GM06990 (cell line): ENCODE measurements at regions not wholly inside any gene's neighbourhood (a gene's known extent, or its start where the extent isn't known, plus 50 kb on each side); places are given as distances from the start of the nearest gene placed in this dataset.

Source experiments
- DNase-seq: peaks from one replicate; pipeline ENCODE4 v3.0.0-alpha.2; 2011; ENCODE audit not compliant: insufficient read length; ENCODE audit errors: extremely low read depth
- H3K27me3 ChIP-seq: replicated peaks from 2 replicates; pipeline ENCODE4 v1.6.0; 2011; ENCODE audit warnings: low read length; ENCODE audit not compliant: control insufficient read depth, insufficient read depth
- H3K36me3 ChIP-seq: 2 replicates; pipeline ENCODE4 v1.5.1; 2011; ENCODE audit warnings: low read length; ENCODE audit not compliant: control insufficient read depth, insufficient read depth
- H3K4me3 ChIP-seq: replicated peaks from 2 replicates; pipeline ENCODE4 v1.5.1; 2011; ENCODE audit warnings: low read depth, mild to moderate bottlenecking, control low read depth, low read length
- CTCF ChIP-seq: IDR thresholded peaks from 2 replicates; pipeline ENCODE4 v1.5.1; 2011; ENCODE audit warnings: low read length, control low read depth, mild to moderate bottlenecking, inconsistent platforms; ENCODE audit not compliant: insufficient read depth, poor library complexity, severe bottlenecking

- no peak for DNase-seq
- TF ChIP-seq CTCF: no peak
- Histone ChIP-seq H3K36me3 (no peaks in the 10 kb centered on the region), H3K27me3 (no peaks in the 10 kb centered on the region), H3K4me3 (no peak overlapping the region)
These were observed 903.7 kb downstream of the TFAP2A start for GRCh38 chr6:9511157-9511556.

GRCh38 chr6:9507136-9507895 is 907.6 kb downstream of the TFAP2A start:
- TF ChIP-seq CTCF: no peak
- Histone ChIP-seq H3K4me3 (no peak overlapping the region), H3K27me3 (no peaks in the 10 kb centered on the region), H3K36me3 (no peaks in the 10 kb centered on the region)
- no peak for DNase-seq

- TF ChIP-seq CTCF: no peak
- Histone ChIP-seq H3K36me3 (no peaks in the 10 kb centered on the region), H3K4me3 (no peak overlapping the region), H3K27me3 (no peaks in the 10 kb centered on the region)
- DNase-seq: no peak
These were observed 910.7 kb downstream of the TFAP2A start for GRCh38 chr6:9504191-9504590.

- H3K36me3 ChIP-seq: no peaks in the 10 kb centered on the region
- no peaks in the 10 kb centered on the region for H3K27me3 ChIP-seq
- no peak for TF ChIP-seq CTCF
- no peak for DNase-seq
- H3K4me3 ChIP-seq: no peak overlapping the region
These were observed 911.6 kb downstream of the TFAP2A start for GRCh38 chr6:9503111-9503761.

GRCh38 chr6:9499709-9500108 is 915.2 kb downstream of the TFAP2A start:
- no peak for DNase-seq
- TF ChIP-seq CTCF: no peak
- no peaks in the 10 kb centered on the region for H3K36me3 ChIP-seq
- H3K4me3 ChIP-seq: no peak overlapping the region
- H3K27me3 ChIP-seq: no peaks in the 10 kb centered on the region
